ENCODE measurements at regions not wholly inside any gene's neighbourhood (a gene's known extent, or its start where the extent isn't known, plus 50 kb on each side); places are given as distances from the start of the nearest gene placed in this dataset.

- TF ChIP-seq CTCF (IDR thresholded peaks at IDR 0.05) (no peak), EP300 (IDR thresholded peaks at IDR 0.05) (no peak)
Measured at GRCh38 chr7:153097511-153098201, 338.1 kb downstream of the ACTR3B start.
